Aorta (tissue), 5 donors: ENCODE measurements at regions not wholly inside any gene's neighbourhood (a gene's known extent, or its start where the extent isn't known, plus 50 kb on each side); places are given as distances from the start of the nearest gene placed in this dataset.
"Not testable (repeated sequence)": the region's sequence is repeated elsewhere in the genome, so short reads cannot be mapped to it uniquely, and the experiment has no call there.

Experiments
- ATAC-seq: fragments of 200-7000 bp; cut with Tn5 transposase; one replicate; pipeline ENCODE4 v1.9.1; 2022; ENCODE audit warnings: moderate library complexity; ENCODE audit not compliant: low FRiP score
- DNase-seq, 2 donors: peaks; one replicate each; pipeline ENCODE4 v3.0.0-alpha.2; 2020
- H3K27ac ChIP-seq, 2 donors: one replicate each; pipeline ENCODE4 v1.5.1; 2013; ENCODE audit warnings: low read length in 2 of 2, mild to moderate bottlenecking in 2 of 2, moderate library complexity in 2 of 2, control low read depth in 1 of 2, inconsistent platforms in 1 of 2, low read depth in 1 of 2
- H3K27me3 ChIP-seq, 2 donors: one replicate each; pipeline ENCODE4 v1.6.1; 2013; ENCODE audit warnings: control low read depth in 1 of 2, low read length in 1 of 2, mild to moderate bottlenecking in 1 of 2, moderate library complexity in 1 of 2; ENCODE audit not compliant: insufficient read depth in 2 of 2, control insufficient read depth in 1 of 2
- H3K36me3 ChIP-seq, 2 donors: one replicate each; pipeline ENCODE4 v1.6.1; 2013; ENCODE audit warnings: control low read depth in 1 of 2, low read length in 1 of 2, mild to moderate bottlenecking in 1 of 2; ENCODE audit not compliant: insufficient read depth in 2 of 2, control insufficient read depth in 1 of 2
- H3K4me1 ChIP-seq, 2 donors: one replicate each; pipeline ENCODE4 v1.6.1; 2013; ENCODE audit warnings: low read length in 2 of 2, control low read depth in 1 of 2, mild to moderate bottlenecking in 1 of 2, moderate library complexity in 1 of 2; ENCODE audit not compliant: insufficient read depth in 2 of 2, control insufficient read depth in 1 of 2
- H3K4me3 ChIP-seq, 2 donors: one replicate each; pipeline ENCODE4 v1.5.1; 2013; ENCODE audit warnings: low read length in 2 of 2, control low read depth in 1 of 2, mild to moderate bottlenecking in 1 of 2
- H3K9me3 ChIP-seq: one replicate; pipeline ENCODE4 v1.6.1; 2013; ENCODE audit warnings: mild to moderate bottlenecking, low read length; ENCODE audit not compliant: control insufficient read depth
- WGBS, 2 donors: extraction: QIAGEN DNeasy Blood & Tissue Kit; methylation state at CpG; one replicate each; pipeline ENCODE4 v1.1.7; 2013; 5-methylcytosine and 5-hydroxymethylcytosine counted together
- intact Hi-C, 2 donors: fragments of 100-400 bp; cut with DNase I; formaldehyde crosslinking; loops; one replicate each; pipeline versions ENCODE4 v1.14.2 to v1.15.0; 2022
- donor health status: healthy with polysubstance abuse.
- donor health status: Bipolar disorder and iron deficiency.
- donor health status: DM: no; HTN: no; CAD: no.
- donor health status: DM: no; HTN: no; CAD: no.
- donor health status: DM: yes; HTN: yes; CAD: no.

- DNase-seq, H3K9me3 ChIP-seq, H3K36me3 ChIP-seq, ATAC-seq, H3K4me3 ChIP-seq, intact Hi-C loops, H3K27ac ChIP-seq, H3K4me1 ChIP-seq, H3K27me3 ChIP-seq: not testable (repeated sequence)
- 92 to 93% methylated on average over 2 of the region's 2 CpGs for WGBS, 2 donors
Measured at GRCh38 chr9:42283179-42283543, 99.7 kb downstream of the SPATA31A6 start.

- intact Hi-C loops, H3K4me3 ChIP-seq, H3K9me3 ChIP-seq, H3K4me1 ChIP-seq, H3K27me3 ChIP-seq, H3K27ac ChIP-seq, H3K36me3 ChIP-seq, ATAC-seq, DNase-seq: not testable (repeated sequence)
- WGBS, 2 donors = 87 to 88% methylated on average over 7 of the region's 7 CpGs
Measured at GRCh38 chr9:42286145-42286845, 102.8 kb downstream of the SPATA31A6 start.

DNA sequence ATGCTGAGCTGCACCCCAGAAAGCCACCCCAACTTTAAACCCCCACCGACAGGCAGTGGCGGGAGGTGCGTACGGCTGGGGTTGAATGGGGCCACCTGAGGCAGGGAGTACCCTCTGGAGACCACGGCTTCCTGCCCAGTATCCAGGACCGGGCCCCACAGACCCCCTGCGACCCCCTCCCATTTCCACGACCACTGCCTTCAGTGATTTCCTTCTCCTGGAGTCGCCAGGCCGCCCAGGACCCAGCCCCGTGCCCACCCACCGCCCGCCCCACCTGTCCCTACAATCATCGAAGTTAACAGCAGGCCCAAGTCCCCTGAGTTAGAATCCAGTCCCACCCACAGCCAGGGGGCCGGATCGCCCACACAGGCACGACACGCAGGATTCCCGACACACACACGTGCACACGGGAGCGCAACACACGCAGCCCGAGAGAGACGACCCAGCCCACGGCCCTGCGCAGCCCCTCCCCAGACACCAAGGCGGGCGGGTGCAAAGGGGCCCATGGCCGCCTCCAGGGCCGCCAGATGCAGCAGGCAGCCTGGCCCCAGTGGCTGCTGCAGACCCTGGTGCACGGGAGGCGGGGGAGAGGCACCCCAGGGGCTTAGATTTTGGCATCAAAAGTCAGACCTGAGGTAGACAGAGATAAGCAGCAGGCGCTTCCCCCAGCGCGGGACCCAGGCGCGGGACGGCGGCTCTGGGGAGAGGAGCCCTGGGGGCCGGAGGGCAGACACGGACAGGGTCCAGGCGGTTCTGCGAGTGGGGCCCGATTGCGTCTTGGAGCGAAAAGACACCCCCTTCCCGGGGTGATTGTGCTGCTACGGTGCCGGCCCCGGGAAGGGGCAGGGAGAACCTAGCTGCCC, 104.8 kb downstream of the SPATA31A6 start:
- 85% methylated on average over 37 to 50 of the region's 51 CpGs for WGBS, 2 donors
- H3K36me3 ChIP-seq, H3K9me3 ChIP-seq, H3K4me1 ChIP-seq, intact Hi-C loops, H3K27me3 ChIP-seq, H3K27ac ChIP-seq, DNase-seq, H3K4me3 ChIP-seq: not testable (repeated sequence)
- peak; percentile 44 for ATAC-seq

DNA sequence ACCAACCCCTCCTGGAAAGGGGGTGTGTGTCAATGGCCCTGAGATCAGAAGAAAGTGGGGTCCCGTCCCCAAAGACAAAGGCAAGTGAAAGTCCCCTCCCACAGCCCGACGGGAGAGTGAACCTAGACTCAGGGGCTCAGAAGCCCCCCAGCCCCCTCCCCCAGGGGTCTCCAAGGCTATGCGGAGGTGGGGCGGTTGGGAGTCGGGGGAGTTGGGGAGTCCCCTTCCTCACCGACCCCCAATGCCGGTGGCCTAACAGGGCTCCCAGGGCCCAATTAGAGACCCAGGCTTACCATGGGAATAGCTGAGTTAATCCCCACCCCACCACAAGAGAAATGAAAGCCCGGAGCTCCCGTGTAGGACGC, 105.4 kb downstream of the SPATA31A6 start:
- intact Hi-C loops, H3K4me3 ChIP-seq, H3K27me3 ChIP-seq, H3K4me1 ChIP-seq, ATAC-seq, DNase-seq, H3K27ac ChIP-seq, H3K9me3 ChIP-seq, H3K36me3 ChIP-seq: not testable (repeated sequence)
- WGBS, 2 donors = 94 to 100% methylated on average over 1 to 8 of the region's 11 CpGs

DNA sequence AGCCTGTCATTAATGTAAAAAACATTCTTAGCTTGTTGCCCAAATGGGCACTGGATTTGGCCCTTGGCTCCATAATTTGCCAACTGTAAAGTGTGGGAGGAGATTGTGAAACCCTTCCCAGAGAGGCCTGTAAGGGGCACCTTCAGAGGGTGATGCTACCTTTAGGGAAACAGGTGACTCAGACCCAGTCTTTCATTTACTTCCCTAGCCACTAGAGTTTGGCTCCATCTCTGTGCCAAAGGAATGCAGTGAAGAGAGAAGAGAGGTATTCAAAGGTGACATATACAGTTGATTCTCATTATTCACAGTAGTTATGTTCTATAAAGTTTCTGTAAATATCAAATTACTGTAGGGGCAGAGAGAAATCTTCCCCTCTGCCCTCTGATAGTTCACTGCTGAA, 116.7 kb downstream of the SPATA31A6 start:
- intact Hi-C loops, H3K36me3 ChIP-seq, H3K27me3 ChIP-seq, DNase-seq, H3K9me3 ChIP-seq, H3K4me3 ChIP-seq, H3K27ac ChIP-seq, ATAC-seq, H3K4me1 ChIP-seq: not testable (repeated sequence)

DNA sequence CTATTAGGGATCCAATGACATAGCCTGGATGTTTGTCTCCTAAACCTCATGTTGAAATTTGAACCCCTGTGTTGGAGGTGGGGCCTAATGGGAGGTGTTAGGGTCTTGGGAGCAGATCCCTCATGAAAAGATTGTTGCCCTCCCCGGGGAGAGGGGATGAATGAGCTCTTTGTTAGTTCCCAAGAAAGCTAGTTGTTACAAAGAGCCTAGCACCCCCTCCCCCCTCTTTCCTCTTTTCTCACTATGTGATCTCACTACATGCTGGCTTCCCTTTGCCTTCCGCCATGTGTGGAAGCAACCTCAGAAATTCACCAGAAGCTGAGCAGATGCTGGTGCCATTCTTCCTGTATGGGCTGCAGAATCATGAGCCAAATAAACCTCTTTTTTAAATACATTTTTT, 123.2 kb downstream of the SPATA31A6 start:
- 71 to 73% methylated on average over 2 of the region's 2 CpGs for WGBS, 2 donors
- H3K27me3 ChIP-seq, H3K4me3 ChIP-seq, H3K4me1 ChIP-seq, intact Hi-C loops, H3K9me3 ChIP-seq, ATAC-seq, DNase-seq, H3K36me3 ChIP-seq, H3K27ac ChIP-seq: not testable (repeated sequence)

DNA sequence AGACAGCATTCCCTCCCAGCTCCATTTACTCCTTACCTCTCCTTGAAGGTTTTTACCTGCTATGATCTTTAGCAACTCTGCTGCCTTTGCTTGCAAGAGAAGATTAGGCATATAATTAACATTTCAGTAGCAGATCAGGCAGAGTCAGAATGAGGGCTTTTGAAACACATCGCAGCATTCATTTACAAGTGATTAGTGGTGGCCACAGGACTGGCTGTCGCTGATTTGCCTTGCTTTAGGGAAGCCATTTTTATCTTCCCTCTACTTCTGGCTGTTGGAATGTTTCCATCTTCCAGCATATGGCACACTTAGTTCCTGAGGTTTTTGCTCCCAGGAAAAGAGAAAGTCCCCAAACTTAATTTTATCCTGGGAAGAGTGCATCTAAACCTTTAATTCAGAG, 124.0 kb downstream of the SPATA31A6 start:
- DNase-seq, H3K4me3 ChIP-seq, ATAC-seq, H3K36me3 ChIP-seq, H3K9me3 ChIP-seq, intact Hi-C loops, H3K27ac ChIP-seq, H3K27me3 ChIP-seq, H3K4me1 ChIP-seq: not testable (repeated sequence)
- WGBS, 2 donors = 28 to 35% methylated on average over 2 of the region's 2 CpGs

- H3K4me3 ChIP-seq, H3K4me1 ChIP-seq, ATAC-seq, H3K27me3 ChIP-seq, DNase-seq, H3K36me3 ChIP-seq, H3K27ac ChIP-seq, H3K9me3 ChIP-seq, intact Hi-C loops: not testable (repeated sequence)
- WGBS, 2 donors = 47 to 52% methylated on average over 2 of the region's 2 CpGs
Measured at GRCh38 chr9:42310972-42311371, 127.5 kb downstream of the SPATA31A6 start.

DNA sequence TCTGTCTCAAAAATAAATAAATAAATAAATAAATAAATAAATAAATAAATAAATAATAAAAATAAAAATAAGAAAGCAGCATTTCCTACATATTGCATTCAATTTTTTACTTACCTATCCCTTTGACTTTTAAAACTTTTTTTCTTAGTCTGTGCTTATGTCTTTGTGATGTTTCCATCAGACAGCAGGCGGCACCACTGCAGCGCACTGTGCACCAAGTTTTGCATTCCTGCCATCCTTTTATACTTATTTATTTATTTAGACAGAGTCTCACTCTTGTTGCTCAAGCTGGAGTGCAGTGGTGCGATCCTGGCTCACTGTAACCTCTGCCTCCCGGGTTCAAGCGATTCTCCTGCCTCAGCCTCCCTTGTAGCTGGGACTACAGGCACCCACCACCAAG, 132.6 kb downstream of the SPATA31A6 start:
- H3K27ac ChIP-seq, H3K27me3 ChIP-seq, DNase-seq, intact Hi-C loops, H3K9me3 ChIP-seq, H3K4me1 ChIP-seq, H3K4me3 ChIP-seq, H3K36me3 ChIP-seq, ATAC-seq: not testable (repeated sequence)
- WGBS, 2 donors = 92 to 97% methylated on average over 5 of the region's 5 CpGs
